NCI-H226 (cell line): ENCODE measurements at regions not wholly inside any gene's neighbourhood (a gene's known extent, or its start where the extent isn't known, plus 50 kb on each side); places are given as distances from the start of the nearest gene placed in this dataset.
A peak's percentile ranks its signal among the peaks of the same experiment; 100 is the strongest.

Experiments
- DNase-seq: peaks from one replicate; pipeline ENCODE4 v3.0.0-alpha.2; 2015

DNA sequence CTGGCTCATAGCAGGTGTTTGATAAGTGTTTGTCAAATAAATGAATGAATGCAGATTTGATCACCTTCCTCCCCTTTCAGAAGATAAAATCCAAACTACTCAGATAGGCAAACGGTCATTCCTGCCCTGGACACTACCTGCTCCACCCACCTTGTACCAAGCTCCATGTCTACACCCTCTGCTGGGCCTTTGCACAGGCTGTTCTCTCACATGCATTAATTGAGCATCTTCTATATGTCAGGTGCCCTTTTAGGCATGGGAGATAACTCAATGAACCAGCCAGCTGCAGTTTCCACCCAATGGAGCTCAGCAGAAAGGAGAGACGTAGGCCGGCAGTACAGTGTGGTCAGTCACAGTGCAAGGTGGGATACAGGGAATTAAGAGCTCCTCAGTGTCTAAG lies 102.3 kb upstream of the CPEB4 start:
- DNase-seq, result no peak

DNA sequence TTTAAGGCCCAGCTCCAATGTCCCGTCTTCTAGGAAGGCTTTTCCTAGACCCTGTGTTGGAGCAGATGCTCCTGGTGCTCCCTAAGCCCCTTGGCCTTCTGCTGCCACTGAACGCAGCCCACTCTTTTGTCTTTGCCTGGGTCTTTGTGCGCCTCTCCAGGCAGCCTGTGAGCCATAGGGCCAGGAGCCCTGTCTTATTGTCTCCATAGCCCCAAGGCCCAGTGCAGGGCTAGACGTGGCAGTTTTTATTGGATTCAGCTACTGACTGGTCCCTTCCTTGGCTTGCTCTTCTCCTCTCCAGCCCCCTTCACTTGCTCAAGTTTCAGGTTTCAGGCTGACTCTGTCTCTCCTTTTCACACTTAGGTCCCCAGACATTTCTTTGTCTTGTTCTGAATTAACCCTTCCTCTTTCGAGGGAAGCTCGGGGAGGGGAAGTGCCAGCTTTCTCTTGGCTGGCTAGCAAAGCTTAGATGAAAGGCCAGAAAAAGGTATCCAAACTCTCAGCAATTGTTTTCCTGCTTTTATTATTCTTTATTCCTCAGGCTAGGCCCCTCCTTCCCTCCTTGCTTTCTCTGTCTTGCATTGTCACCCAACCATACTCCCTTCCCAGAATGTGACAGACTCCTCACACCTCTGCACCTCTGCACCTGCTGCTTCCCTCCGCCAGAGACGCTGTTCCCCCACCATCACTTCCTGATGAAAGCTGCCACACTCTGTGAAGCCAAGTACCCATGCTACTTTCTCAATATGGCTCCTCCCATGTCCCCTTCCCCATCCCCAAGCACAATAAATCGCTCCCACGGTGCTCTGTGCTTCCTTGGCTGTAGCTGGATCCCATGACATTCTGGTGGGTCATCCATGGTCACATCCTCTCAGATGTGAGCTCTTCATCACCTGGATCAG lies 101.6 kb upstream of the CPEB4 start:
- DNase-seq, result no peak

DNA sequence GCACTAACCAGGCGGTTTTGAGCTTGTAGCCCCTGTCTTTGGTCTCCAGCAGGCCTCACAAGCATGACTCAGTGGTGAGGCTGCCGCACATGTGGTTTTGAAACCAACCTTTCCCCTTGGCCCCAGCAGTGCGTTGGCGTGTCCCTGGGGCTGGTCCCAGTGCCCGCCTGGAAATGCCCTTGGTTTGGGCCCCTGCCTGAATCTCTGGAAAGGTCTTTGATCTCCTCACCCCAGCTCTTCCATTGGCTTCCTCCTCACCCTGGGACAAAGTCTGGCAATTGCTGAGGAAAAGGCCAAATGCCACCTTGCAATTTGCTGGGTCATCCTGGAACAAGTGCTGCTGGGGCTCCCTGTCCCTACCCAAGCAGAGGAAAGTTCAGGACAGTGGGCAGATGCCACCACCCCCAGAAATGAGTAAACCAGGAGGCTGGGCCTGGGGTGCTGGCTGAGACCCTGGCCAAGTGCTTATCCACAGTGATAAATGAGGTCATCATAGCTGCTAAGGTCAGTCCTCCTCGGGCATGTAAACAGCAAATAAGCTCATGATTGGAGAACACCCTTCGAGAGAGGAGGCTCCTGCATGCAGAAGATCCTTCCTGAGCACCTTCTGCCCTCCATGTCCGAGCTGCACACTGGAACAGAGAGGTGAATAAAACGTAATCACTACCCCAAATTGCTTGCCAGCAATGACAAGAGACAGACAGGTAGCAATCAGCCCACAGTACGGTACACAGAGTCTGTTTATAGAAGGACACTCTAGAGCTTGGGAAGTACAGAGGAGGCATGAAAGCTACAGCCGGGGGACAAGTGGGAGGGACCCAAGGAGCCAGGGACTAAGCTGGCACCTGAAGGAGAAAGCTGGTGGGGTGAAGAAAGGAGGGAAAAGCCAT lies 98.9 kb upstream of the CPEB4 start:
- DNase-seq, result peak; percentile 7

DNA sequence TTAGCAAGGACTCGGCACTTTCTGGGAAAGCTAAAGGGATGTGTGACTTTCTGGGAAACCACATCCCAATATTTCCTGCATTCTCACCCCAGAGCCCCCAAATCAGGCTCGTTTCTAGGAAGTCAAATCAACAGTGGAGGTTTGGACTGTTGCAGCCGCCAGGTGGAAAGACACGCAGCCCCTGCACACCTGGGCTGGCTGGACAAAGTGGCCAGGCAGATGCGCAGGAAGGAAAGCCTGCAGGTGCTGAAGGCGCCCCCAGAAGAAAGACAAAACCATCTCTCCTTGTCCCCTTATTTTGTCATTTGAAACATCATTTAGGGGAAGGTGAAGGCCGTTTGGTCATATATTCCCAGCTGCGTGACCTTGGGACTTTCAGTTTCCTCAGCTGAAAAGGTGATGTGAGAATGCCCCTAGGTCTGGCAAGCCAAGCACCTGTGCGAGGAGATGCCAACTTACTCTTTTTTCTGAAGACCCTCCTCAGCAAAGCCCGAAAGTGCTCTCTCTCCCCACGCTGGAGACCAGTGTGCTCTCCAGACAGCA lies 97.9 kb upstream of the CPEB4 start:
- no peak for DNase-seq

DNA sequence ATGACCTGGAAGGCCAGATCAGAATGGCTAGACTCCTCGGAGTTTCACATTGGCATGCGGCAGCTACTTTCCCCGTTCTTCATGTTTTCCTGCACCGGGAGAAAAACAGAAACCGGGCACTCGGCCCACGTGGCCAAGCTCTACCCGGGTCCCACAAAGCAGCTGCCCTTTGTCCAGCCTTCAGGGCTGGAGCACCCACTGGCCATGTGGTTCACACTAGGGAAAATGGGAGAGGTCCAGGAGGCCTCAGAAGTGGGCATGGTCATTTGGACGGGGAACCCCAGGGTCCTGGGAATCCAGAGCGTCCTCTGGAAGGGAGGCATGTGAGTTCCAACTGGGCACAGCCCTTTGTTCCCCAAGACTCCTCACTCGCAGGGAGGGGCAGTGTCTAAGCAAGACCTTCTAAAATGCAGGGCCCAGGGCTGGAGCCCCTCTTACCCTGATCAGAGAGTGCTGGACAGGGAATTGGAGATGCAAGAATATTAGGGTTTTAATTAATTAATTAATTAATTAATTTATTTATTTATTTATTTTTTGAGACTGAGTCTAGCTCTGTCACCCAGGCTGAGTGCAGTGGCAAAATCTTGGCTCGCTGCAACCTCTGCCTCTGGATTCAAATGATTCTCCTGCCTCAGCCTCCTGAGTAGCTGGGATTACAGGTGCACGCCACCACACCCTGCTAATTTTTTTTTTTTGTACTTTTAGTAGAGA lies 97.2 kb upstream of the CPEB4 start:
- no peak for DNase-seq

DNA sequence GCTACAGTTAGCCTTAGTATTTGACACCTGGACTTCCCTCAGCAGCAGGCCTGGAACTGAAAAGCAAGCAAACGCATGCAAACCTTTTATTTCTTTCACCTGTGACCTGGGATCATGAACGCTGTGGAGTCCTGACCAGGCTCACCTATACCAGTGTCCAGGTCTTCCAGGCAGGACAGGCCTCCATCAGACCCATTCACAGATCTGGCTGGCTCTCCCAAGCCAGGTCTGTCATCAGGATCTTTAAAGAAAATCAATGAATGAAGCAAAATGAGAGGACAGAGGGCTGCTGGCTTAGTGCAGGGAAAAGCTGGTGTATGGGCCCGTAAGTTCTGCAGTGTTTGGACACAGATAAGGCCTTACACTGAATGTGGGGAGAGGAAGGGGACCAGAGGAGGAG lies 96.3 kb upstream of the CPEB4 start:
- no peak for DNase-seq

DNA sequence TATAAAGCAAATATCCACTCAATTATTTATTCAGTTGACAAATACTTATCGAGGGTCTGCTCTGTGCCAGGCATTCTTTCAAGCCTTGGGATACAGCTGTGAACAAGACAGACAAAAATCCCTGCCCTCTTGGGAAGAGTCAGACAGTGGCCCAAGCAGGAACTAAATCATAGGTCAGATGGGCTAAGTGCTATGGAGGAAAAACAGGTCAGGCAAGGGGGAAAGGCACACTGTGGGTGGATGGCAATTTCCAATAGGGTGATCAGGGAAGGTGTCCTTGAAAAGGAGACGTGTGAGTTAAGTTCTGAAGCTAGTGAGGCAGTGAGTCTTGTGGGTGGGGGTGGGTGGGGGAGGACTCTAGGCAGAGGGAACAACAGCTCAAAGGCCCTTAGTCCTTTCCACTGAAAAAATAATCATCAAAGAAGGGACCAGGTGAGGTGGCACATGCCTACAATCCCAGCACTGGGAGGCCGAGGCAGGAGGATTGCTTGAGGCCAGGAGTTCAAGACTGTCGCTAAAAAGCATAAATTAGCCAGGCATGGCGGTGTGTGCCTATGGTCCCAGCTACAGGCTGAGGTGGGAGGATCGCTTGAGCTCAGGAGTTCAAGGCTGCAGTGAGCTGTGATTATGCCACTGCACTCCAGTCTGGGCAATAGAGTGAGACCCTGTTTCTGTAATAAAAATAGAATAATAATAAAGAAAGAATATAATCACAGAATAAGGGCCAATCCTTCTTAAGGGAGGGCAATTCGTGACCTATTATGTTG lies 95.2 kb upstream of the CPEB4 start:
- no peak for DNase-seq

DNA sequence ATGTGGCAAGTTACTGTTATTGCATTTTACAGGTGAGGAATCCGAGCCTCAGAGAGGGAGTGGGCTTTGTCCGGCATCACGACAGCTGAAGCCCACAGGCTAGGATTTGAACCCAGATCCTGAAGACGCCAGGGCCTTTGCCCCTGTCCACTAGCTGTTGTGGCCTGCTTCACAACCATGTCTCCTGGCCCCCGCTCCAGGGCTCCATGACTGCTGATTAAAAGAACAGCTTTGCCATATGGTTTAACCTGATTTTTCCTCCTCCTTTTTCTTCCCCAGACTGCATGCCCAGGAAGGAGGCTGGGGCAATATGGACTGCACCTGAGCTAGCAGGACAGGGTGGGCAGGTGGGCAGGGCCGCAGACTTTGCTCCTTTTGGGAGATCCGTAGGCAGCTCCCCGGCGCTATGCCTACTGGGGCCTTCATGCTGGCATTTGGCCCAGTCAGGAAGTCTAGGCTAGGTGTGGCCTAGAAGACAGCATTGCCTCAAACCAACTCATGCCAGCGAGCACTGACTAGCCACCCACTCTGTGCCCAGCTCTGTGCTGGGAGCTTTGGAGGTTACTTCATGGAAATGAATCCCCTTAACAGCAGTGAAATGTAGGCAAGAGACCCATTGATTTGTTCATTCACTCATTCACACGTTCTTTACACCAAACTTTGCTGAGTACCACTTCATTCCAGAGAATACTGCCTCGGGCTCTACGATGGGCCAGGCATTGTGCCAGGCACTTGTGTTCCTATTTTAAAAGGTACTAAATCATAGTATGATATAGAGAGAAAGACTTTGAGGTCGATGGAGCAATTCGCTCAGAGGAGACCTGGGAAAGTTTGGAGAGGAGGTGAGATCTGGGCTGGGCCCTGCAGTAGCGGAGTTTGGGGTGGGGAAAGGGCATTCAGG lies 94.3 kb upstream of the CPEB4 start:
- DNase-seq, result peak; percentile 65

DNA sequence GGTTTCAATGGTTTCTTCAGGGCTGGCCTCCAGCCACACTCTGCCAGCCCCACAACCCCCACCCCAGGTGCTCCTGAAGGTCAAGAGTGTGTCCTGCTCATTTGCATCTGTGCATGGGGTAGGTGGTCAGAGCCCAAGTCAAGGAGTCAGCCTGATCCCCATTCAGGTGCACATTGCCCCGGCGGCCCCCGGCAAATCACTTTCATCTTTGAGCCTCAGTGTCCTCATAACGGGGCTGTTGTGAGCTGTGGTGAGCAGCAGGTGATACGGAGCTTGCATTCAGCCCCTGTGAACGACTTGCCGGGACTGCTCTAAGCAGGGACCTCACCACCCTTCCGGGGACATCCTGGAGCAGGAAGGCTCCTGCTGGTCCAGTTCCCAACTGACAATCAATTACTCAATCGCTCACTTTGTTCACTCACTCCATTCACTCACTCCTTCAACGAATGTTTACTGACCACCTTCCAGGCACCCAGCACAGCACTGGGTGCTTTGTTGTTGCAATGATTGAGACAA lies 93.2 kb upstream of the CPEB4 start:
- no peak for DNase-seq

DNA sequence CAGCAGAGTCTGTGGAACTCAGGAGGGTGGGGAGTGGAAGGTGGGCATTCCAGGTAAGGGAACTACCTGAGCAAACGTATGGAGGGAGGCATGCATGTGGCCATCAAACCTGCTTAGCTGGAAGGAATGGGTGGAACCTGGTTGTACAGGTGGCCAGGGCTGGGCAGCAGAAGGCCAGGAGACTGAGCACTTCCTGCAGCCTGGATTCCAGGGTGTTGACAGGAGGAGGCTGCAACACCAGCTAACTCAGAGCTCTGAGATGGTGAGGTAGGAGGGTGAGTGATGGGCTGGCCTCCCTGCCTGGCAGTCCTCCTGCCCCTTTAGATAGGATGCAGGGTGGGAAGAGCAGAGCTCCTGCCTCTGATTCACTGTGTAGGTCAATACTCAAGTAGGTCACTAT lies 92.5 kb upstream of the CPEB4 start:
- DNase-seq, result peak; percentile 73

DNA sequence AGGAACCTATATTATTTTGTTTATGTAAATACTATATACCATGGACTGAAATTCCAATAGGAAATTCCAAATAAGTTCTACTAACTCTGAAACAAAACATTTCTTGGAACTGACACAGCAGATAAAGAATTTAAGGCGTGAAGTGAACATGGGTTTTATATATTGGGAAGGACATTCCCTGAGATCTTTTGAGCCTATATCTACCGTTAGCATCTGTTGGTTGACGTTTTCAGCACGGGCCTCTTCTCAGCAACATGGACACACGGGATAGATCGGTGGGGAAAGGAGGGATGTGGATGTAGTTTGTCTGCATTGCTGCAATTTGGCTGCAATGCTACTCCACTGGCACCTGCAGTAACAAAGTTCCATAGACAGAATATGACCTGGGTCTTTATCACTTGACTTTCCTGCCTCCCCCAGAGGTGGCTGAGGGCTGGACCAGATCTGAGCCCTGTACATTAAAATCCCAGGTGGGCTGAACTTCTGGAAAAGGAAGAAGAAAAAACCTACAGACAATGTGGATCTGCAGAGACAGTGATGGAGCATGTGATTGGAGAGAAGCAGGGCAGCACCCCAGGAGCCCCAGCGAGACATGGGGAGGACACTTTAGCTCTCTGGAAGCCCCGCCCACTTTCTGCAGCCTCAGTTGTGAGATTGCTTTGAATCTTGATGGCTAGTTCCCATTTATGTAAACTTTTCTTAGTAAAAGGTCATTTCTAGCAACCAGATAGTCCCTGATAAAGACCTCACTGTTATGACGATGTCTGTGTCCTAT lies 91.2 kb upstream of the CPEB4 start:
- no peak for DNase-seq

DNA sequence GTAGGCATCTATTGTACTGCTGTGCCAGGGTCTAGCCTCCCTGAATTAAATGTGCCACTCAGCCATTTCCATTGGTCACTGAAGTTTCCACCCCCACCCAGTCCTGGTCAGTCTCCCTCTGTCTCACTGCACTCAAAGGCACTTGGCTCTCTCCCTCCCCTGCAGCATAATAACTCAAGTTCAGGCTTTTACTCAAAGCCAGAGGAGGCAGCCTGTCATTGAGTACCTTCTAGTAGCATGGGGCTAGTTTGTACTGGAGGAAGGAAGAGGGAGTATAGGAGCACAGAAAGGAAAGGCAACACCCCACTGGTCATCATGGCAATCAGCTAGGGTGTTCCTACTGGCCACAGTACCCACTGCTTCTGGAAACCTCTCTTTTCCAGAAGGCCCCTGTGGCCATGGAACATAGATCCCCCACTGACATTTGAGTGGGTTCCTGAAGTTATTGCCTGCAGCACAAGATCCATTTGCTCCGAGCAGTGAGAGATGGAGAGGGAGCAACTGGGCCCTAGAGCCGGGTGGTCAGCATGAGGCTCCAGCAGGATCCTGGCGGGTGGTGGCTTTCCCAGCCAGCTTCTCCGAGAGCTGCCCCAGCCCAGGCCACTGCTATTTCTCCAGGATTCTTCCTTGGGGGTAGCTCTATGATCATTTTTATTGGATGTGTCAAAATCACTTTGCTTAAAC lies 89.9 kb upstream of the CPEB4 start:
- DNase-seq, result no peak

DNA sequence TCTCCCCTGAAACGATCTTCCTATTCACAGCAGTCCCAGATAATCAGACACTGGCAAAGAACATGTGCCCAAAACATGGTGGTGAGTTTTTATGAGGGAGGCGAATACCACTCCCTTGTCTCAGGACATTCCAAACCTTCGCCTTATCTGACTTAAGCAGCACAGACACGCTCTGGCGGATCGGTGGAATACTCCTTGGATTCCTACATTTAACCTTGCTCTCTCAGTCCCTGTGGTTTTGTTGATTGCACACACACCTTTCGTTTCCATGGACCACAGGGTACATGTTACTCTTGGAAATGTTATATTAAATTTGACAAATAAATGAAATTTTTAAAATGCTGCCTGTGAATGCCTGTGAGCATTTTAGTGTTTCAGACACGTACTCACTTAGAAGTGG lies 87.8 kb upstream of the CPEB4 start:
- DNase-seq, result peak; percentile 92

DNA sequence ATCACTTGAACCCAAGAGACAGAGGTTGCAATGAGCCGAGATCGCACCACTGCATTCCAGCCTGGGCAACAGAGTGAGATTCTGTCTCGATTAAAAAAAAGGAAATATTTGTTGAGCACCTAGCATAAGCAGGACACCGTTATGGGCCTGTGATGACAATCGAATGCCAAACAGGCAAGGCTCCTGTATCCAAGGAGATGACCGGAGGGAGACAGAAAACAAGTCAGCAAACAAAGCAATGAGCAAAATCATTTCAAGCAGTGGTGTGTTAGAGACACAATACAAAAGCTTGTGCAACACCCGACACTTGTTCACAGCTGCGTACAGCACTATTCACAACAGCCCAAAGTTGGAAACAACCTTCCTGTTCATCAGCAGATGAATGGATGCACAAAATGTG lies 87.1 kb upstream of the CPEB4 start:
- DNase-seq, result no peak

DNA sequence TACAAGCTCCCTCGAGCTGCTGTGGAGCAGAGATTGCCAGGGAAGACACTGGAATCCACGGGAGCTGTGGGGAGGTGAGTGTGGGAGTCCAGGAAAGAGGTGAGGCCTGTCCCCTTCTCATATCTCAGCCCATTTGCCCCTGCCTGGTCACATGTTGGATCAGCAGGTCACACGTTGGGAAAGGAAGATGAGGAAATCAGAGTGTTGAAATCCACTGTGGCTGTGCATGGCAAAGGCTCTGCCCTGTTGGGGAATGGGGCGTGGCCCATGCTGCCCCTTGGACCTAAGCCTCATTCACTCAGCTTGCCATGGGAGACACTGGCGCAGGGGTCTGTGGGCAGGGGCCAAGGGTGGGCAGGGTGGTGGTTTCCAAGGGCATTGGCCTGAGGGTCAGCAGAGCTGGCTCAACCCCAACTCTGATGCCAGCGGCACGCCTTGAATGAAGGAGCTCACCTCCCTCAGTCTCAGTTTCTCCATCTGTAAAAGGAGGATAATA lies 85.4 kb upstream of the CPEB4 start:
- DNase-seq, result peak; percentile 72

DNA sequence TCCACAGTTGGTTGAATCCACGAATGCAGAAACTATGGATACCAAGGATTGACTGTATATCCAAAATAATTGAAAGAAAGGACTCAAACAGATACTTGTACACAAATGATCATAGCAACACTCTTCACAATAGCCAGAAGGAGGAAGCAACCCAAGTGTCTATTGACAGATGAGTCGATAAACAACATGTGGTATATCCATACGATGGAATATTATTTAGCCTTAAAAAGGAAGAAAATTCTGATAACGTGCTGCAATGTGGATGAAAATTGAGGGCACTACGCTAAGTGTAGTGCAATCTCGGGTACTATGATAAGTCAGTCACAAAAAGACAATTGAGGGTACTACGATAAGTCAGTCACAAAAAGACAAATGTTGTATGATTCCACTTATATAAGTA lies 83.6 kb upstream of the CPEB4 start:
- DNase-seq, result no peak

DNA sequence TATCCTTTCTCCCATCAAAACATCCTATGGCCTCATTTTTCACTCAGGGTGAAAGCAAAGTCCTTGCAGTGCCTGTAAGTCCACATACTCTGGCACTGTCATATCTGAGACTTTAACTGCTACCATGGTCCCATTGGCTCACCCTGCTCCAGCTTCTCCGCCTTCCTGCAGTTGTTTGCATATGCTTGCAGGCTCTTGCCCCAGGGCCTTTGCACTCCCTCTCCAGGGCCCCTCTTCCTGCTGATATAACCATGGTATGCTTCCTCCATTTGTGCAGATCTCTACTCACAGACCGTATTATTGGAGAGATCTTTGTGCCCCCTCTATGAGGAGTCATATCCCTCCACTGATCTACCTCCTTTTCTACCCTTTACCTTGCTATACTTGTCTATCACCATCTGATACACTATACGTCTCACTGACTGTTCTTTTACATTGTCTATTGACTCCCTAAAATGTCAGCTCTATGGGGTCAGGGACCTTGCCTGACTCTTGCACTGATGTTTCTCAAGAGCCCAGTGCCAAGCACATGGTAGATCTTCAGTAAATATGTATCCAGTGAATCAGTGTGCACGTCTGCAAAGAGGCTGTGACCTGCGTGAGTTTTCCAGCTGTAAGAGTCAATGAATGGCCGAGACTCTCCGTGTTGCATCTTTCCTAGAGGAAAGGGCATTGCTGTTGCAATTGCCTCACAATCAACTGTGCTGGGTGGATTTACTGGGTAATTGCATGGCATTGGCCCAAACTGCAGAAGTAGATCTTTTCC lies 81.7 kb upstream of the CPEB4 start:
- no peak for DNase-seq

DNA sequence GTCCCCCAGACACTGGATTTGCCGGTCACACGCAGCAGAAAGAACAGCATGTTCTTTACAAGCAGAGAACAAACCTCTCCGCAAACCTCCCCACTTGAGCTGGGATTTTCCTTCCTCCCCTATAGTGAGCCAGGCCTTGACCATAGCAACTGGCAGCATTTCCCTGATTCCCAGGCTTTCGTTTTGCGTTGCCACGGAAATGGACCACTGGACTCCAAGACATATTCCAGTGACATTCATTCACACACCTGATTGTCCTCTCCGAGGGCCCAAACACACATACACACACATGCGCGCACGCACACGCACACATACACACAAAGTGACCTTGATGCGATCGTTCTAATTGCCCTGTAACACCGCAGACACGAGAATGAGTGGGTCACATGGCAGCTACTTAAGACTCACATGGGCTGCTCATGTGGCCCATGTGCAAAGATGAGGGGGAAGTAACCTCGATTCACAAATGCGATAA lies 80.9 kb upstream of the CPEB4 start:
- DNase-seq, result no peak
